BLaER1 treated with 17β-estradiol and CSF1 and Interleukin-3, amounts not matched to agents 10 nM and 100 nM (cell line): ENCODE measurements at regions not wholly inside any gene's neighbourhood (a gene's known extent, or its start where the extent isn't known, plus 50 kb on each side); places are given as distances from the start of the nearest gene placed in this dataset.

ENCODE experiments used
- H3K27ac ChIP-seq, 11 experiments: shearing (Covaris generic); formaldehyde crosslinking; 2 replicates each; pipeline ENCODE4 v1.8.1; 2022
- H3K27me3 ChIP-seq, 11 experiments: shearing (Covaris generic); formaldehyde crosslinking; 2 replicates each; pipeline ENCODE4 v1.8.1; 2022
- H3K36me3 ChIP-seq, 11 experiments: shearing (Covaris generic); formaldehyde crosslinking; 2 replicates each; pipeline ENCODE4 v1.8.1; 2022
- H3K4me1 ChIP-seq, 10 experiments: shearing (Covaris generic); formaldehyde crosslinking; 2 replicates each; pipeline ENCODE4 v1.8.1; 2022
- H3K4me2 ChIP-seq, 11 experiments: shearing (Covaris generic); formaldehyde crosslinking; 2 replicates each; pipeline ENCODE4 v1.8.1; 2022
- H3K4me3 ChIP-seq, 10 experiments: shearing (Covaris generic); formaldehyde crosslinking; 2 replicates each; pipeline ENCODE4 v1.8.1; 2022
- H3K9ac ChIP-seq, 11 experiments: shearing (Covaris generic); formaldehyde crosslinking; 2 replicates each; pipeline ENCODE4 v1.8.1; 2022
- H3K9me3 ChIP-seq, 11 experiments: shearing (Covaris generic); formaldehyde crosslinking; replicated peaks in 1 of 11; 2 replicates each; pipeline ENCODE4 v1.8.1; 2022
- H4K20me1 ChIP-seq, 11 experiments: shearing (Covaris generic); formaldehyde crosslinking; 2 replicates each; pipeline ENCODE4 v1.8.1; 2022
- Cebpa-rat ChIP-seq, 11 experiments: shearing (Covaris generic); IDR thresholded peaks; 2 replicates each; pipeline ENCODE4 v1.8.1; 2022

DNA sequence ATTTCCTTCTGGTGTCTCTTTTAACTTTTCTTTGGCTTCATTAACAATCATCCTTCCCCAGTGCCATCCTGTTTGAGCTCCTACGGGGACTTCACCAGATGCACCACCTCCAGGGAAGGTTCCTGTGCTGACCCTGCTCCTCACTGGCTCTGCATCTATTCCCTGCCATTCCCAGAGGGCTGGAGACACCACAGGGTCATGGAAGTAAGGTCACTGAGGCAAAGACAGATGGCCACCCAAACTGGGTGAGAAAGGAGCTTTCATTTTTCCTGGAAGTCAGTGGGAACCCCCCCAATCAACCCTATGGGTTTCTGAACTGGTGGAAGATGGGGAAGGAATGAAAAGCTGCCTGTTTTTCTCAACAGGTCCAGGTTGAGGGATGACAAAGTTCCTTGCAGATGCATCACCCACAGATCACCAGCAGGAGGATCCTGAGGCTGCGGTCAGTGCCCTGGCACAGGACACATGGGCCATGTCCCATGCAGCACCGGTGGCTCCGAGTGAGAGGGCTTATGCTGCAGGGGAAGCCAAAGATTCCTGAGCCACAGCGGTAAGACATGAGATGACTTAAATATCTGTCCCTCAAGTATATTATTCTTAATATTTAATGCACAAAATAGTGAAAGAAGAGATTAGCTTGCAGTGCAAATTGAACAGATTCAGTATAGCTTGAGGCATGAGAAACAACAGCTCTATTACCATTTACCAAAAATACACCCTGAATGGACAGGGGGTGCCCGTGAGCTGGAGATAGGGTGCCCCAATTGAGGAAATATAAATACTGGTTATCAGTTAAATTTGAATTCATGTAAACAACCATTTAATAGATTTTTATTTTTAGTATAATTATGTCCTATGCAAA, 73.0 kb upstream of the VPREB1 start:
- TF ChIP-seq Cebpa-rat (IDR thresholded peaks at IDR 0.05): no peak
- no peaks in the 10 kb centered on the region for H3K9me3 ChIP-seq
- H4K20me1 ChIP-seq: no peaks in the 10 kb centered on the region
- H3K27ac ChIP-seq: no peak overlapping the region
- no peak overlapping the region for H3K9ac ChIP-seq
- no peak overlapping the region for H3K4me3 ChIP-seq
- no peaks in the 10 kb centered on the region for H3K36me3 ChIP-seq
- H3K4me1 ChIP-seq: peaks cover 12 to 44% (median 30%) of the 10 kb centered on the region in 10 experiments
- no peaks in the 10 kb centered on the region for H3K27me3 ChIP-seq
- H3K4me2 ChIP-seq: no peak overlapping the region

DNA sequence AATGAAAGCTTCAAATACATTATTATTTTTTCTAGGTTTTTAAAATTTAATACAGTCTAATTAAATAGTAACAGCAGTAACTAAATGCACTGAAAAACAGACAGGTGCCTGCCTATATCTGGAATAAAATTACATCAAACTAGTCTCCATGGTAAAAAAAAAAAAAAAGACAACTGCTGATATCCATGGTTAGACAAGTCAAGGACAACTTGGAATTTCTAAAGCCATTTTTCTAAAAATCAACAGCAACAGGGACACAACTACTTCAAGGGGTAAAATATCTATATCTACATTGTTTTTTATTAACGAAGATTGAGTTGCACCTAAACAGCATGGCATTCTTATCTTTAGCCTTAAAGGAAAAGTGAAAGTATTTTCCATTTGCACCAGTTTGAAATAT, 74.7 kb upstream of the VPREB1 start:
- no peaks in the 10 kb centered on the region for H3K36me3 ChIP-seq
- H3K27ac ChIP-seq: no peak overlapping the region
- H3K9ac ChIP-seq: no peak overlapping the region
- H3K4me3 ChIP-seq: no peak overlapping the region
- H3K4me2 ChIP-seq: peak overlapping the region in 1 of 11 experiments; percentile 1; a peak in 1 of 22 replicates
- no peaks in the 10 kb centered on the region for H3K9me3 ChIP-seq
- no peak for TF ChIP-seq Cebpa-rat (IDR thresholded peaks at IDR 0.05)
- peaks cover 12 to 60% (median 46%) of the 10 kb centered on the region in 10 experiments for H3K4me1 ChIP-seq
- H3K27me3 ChIP-seq: no peaks in the 10 kb centered on the region
- no peaks in the 10 kb centered on the region for H4K20me1 ChIP-seq

DNA sequence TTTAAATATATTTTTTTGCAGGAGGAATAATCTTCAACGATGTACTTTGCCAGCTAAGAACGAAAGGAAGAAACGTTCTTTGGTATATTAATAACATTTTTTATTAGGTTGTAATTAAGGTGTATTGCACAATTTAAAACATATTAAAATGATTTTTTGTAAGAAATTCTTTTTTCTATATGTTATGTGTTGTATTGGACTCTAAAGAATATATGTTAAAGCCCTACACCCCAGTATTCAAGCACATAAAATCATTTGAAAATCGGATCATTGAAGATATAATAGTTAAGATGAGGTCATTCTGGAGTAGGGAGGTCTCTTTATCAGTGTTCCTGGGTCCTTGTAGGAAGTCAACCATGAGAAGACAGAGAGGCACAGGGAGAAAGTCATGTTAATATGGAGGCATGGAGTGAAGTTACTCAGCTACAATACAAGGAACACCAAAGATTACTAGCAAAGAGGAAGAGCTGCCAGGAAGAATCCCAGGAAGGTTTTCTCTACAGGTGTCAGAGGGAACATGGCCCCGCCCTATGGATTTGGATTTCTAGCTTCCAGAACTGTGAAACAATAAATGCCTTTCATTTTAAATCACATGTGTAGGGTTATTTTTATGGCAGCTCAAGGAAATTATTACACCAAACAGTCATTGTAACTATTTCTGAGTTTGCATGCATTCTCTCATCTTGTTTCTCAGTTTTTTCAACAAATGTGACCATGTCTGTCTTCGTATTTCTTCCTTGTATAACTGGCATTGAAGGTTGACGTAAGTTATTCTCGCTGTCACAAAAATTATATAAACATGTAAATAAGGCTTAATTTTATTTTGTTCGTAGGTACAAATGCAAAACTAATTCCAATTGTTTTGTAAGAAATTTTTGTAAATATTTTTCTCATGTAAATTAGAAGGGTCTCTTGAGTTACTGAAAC, 75.4 kb upstream of the VPREB1 start:
- H3K4me2 ChIP-seq: peak overlapping the region in 7 of 11 experiments; percentile 53 to 91 (median 83); a peak in 11 of 22 replicates
- H3K4me3 ChIP-seq: peak overlapping the region in 2 of 10 experiments; percentile 49 to 53; a peak in 2 of 20 replicates
- H3K27ac ChIP-seq: peak overlapping the region in 5 of 11 experiments; percentile 62 to 84 (median 77); a peak in 9 of 22 replicates
- H4K20me1 ChIP-seq: no peaks in the 10 kb centered on the region
- H3K9ac ChIP-seq: no peak overlapping the region; a peak in 1 of 22 replicates
- no peak for TF ChIP-seq Cebpa-rat (IDR thresholded peaks at IDR 0.05)
- no peaks in the 10 kb centered on the region for H3K9me3 ChIP-seq
- peaks cover 12 to 68% (median 53%) of the 10 kb centered on the region in 10 experiments for H3K4me1 ChIP-seq
- H3K27me3 ChIP-seq: no peaks in the 10 kb centered on the region
- no peaks in the 10 kb centered on the region for H3K36me3 ChIP-seq

DNA sequence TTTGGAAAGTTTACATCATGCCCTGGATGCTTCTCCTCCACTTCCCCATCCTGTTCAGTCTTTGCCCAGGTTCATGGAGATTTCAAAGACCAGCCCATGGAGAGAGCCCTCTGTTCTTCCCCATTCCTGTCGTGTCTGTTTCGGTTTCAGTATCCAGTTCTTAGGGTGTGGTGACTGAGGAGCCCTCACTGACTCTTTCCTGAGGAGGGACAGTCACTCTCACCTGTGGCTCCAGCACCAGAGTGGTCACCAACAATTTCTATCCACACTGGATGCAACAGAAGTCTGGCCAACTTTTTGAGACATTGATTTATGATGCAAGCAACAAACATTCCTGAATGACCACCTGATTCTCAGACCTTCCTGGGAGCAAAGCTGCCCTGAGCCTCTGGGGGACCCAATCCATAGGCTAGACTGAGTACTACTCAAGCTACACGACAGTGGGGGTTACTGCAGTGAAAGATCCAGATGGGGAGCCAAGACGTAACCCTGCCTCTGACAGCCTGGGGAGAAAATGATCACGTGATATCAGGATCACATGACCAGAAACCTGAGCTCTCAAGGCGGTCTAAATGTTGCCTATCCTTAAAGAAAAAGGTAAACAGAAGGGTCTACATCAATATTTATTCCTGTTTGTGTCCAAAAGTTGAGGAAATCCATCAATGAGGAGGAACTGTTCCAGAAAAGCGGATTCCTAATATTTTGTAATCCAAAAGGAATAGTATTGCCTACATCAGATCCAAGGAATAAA, 76.2 kb upstream of the VPREB1 start:
- Histone ChIP-seq H3K4me3 (peak overlapping the region in 6 of 10 experiments; percentile 5 to 58 (median 46); a peak in 10 of 20 replicates), H3K27me3 (no peaks in the 10 kb centered on the region), H3K27ac (peak overlapping the region in 9 of 11 experiments; percentile 27 to 84 (median 63); a peak in 18 of 22 replicates), H4K20me1 (no peaks in the 10 kb centered on the region), H3K36me3 (no peaks in the 10 kb centered on the region), H3K4me1 (peaks cover 12 to 76% (median 62%) of the 10 kb centered on the region in 10 experiments), H3K4me2 (peak overlapping the region; percentile 46 to 91 (median 77)), H3K9me3 (no peaks in the 10 kb centered on the region), H3K9ac (peak overlapping the region in 6 of 11 experiments; percentile 8 to 72 (median 66); a peak in 11 of 22 replicates)
- TF ChIP-seq Cebpa-rat (IDR thresholded peaks at IDR 0.05): no peak

DNA sequence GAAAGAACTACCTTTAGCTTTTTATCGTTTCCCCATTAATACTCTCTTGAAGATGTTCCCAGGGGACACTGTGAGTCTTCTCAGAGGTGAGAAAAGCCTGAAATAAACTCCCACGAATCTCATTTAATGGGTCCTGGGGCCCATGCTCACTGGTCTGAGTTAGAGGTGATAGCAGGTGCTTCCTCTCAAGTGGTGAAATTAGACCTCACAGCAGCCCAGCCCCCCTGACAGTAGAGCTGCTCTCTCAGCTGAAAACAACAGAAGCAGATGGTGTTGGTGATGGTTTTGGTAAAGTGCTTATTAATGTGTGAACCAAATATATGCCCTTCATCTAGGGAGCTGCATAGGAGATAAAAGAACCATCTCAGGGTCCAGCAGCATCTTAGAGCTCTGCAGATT, 76.8 kb upstream of the VPREB1 start:
- Histone ChIP-seq H4K20me1 (no peaks in the 10 kb centered on the region), H3K4me2 (peak overlapping the region; percentile 46 to 91 (median 77); a peak in 21 of 22 replicates), H3K9ac (peak overlapping the region in 6 of 11 experiments; percentile 8 to 72 (median 66); a peak in 11 of 22 replicates), H3K4me3 (peak overlapping the region in 4 of 10 experiments; percentile 43 to 58 (median 51); a peak in 7 of 20 replicates), H3K27ac (peak overlapping the region in 8 of 11 experiments; percentile 44 to 84 (median 70); a peak in 15 of 22 replicates), H3K9me3 (no peaks in the 10 kb centered on the region), H3K27me3 (no peaks in the 10 kb centered on the region), H3K4me1 (peaks cover 12 to 82% (median 67%) of the 10 kb centered on the region in 10 experiments), H3K36me3 (no peaks in the 10 kb centered on the region)
- TF ChIP-seq Cebpa-rat (IDR thresholded peaks at IDR 0.05): no peak

DNA sequence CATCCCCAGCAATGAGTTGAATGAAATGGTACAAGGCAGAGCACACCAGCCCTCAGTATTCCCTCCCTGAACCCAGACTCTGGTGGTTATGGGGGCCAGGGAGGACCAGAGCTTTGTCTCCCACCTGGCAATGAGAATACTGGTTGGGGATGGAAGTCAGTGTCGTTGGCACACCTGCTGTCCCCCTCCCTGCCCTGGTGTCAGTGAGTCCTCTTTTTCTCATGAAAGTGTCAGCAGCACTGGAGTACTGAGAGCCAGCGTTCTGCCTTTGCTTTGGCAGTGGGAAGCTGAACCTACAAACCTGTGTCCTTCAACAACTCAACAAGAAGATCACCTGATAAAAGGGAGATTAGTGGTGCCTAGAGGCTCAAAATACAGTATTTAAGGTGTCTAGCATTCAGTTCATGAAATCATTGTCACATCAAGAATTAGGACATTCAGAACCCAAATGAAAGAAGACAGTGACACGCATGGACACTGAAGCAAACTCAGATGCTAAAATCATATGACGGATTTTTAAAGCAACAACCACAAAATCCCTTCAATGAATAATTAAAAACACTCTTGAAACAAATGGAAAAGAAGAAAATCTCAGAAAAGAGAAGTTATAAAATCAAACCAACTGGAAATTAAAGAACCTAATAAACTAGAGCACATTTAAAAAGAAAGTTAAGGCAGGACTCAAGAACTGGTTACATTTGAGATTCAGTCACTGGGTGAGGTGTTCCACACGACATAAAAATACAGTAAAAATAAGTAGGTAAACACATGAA, 77.5 kb upstream of the VPREB1 start:
- TF ChIP-seq Cebpa-rat (IDR thresholded peaks at IDR 0.05): no peak
- H3K4me2 ChIP-seq: peak overlapping the region in 10 of 11 experiments; percentile 11 to 91 (median 78); a peak in 18 of 22 replicates
- no peaks in the 10 kb centered on the region for H3K36me3 ChIP-seq
- no peaks in the 10 kb centered on the region for H4K20me1 ChIP-seq
- peaks cover 12 to 88% (median 74%) of the 10 kb centered on the region in 10 experiments for H3K4me1 ChIP-seq
- H3K27ac ChIP-seq: peak overlapping the region in 7 of 11 experiments; percentile 60 to 84 (median 76); a peak in 14 of 22 replicates
- peak overlapping the region in 5 of 11 experiments; percentile 8 to 72 (median 68); a peak in 7 of 22 replicates for H3K9ac ChIP-seq
- no peaks in the 10 kb centered on the region for H3K9me3 ChIP-seq
- H3K4me3 ChIP-seq: peak overlapping the region in 3 of 10 experiments; percentile 43 to 58 (median 49); a peak in 5 of 20 replicates
- H3K27me3 ChIP-seq: no peaks in the 10 kb centered on the region

DNA sequence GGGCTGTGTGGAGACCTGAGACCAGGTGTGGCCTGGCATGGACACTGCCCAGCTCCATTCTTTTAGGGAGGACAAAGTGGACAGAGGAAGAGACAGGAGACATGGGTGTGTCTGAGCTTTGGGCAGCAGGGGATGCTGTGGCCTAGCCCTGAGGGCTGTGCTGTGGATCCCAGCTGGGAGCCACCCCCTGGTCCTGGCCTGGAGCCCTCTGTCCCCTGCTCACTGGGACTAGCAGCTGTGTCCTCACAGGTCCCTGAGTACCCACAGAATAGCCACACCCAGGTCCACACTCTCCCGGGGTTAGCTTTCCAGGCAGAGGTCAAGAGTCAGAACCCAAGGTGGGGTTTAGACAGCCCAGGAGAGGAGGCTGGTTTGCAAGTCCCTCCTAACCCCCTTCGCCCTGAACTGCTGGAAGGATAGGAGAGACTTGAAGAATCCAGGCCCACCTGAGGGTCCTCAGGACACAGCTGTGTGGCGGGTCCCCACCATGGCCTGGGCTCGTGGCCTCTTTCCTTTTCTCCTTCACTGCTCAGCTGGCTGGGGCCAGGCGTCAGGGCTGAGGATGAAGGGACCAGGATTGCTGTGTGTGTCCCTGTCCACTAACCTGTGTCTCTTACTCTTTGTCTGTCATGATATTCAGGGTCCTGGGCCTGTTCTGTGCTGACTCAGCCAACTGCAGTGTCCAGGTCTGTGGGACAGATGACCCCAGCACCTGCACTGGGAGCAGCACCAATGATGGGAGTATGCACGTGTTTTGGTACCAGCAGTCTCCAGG, 78.5 kb upstream of the VPREB1 start:
- Histone ChIP-seq H3K9ac (peak overlapping the region in 4 of 11 experiments; percentile 34 to 72 (median 68); a peak in 7 of 22 replicates), H3K36me3 (no peaks in the 10 kb centered on the region), H3K9me3 (no peaks in the 10 kb centered on the region), H4K20me1 (no peaks in the 10 kb centered on the region), H3K27me3 (no peaks in the 10 kb centered on the region), H3K4me2 (peak overlapping the region in 9 of 11 experiments; percentile 21 to 91 (median 79); a peak in 18 of 22 replicates), H3K4me1 (peaks cover 12 to 92% (median 79%) of the 10 kb centered on the region in 10 experiments), H3K4me3 (no peak overlapping the region; a peak in 2 of 20 replicates), H3K27ac (peak overlapping the region in 7 of 11 experiments; percentile 28 to 84 (median 76); a peak in 13 of 22 replicates)
- no peak for TF ChIP-seq Cebpa-rat (IDR thresholded peaks at IDR 0.05)
